Heart left ventricle (tissue), 13 donors: ENCODE measurements at regions not wholly inside any gene's neighbourhood (a gene's known extent, or its start where the extent isn't known, plus 50 kb on each side); places are given as distances from the start of the nearest gene placed in this dataset.

Source experiments
- CTCF ChIP-seq, 12 donors: fragments of 200-600 bp; sonication (generic) in 4 of 12; IDR thresholded peaks; one replicate each; pipeline versions ENCODE4 v1.5.0 to v1.8.0; 2018 to 2022; ENCODE audit warnings: antibody characterized with exemption in 12 of 12, mild to moderate bottlenecking in 5 of 12
- POLR2A ChIP-seq, 2 donors: fragments of 450-650 bp; IDR thresholded peaks; one replicate each; pipeline ENCODE4 v1.6.1; 2017; ENCODE audit warnings: antibody characterized with exemption in 2 of 2, mild to moderate bottlenecking in 2 of 2, moderate library complexity in 2 of 2
- donor health status: ischemic (EF 13 %, LVEDD 7.1; RV severe dilation, severe dysfunction).
- donor health status: DM: no; HTN: yes; CAD: no.
- donor health status: DM: no; HTN: no; CAD: no.
- donor health status: ischemic (EF 25% LVEDD 6.9; RV normal size, moderate dysfunction).
- donor health status: ischemic (EF 25% LVEDD 5.7; RV mildly dilated, moderate dysfunction).
- donor health status: ischemic (EF 35%, LVEDD 5.7; RV mildly dilated, moderate dysfunction).
- donor health status: nonischemic (EF 11% LVEDD 7.7; RV severe dilation, severe dysfunction).
- donor health status: DM: yes; HTN: yes; CAD: no.
- donor health status: PGD.
- donor health status: ischemic (EF 29% LVEDD 5.4; RV normal size, mild dysfunction).
- donor health status: nonischemic (EF 23%, LVEDD 6.1; RV moderate dilation, normal function).

DNA sequence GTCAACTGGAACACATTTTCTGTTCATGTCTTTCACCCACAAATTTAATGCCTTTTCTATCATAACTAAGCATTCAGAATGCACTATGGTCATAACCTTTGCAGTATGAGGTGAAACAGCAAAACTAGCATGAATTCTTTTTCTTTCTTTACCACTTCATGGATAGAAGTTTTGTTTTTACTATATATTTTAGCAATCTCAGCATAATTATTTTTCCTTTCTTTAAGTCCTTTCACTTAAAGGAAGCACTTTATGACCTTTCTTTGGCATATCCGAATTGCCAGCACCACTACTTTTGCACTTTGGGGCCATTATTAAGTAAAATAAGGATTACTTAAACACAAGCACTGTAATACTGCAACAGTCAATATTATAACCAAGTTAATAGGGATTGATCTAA lies 115.1 kb upstream of the DKK2 start:
- TF ChIP-seq CTCF (IDR thresholded peaks at IDR 0.05) (no peak), POLR2A (IDR thresholded peaks at IDR 0.05) (no peak)
